ENCODE measurements at regions not wholly inside any gene's neighbourhood (a gene's known extent, or its start where the extent isn't known, plus 50 kb on each side); places are given as distances from the start of the nearest gene placed in this dataset.

DNA sequence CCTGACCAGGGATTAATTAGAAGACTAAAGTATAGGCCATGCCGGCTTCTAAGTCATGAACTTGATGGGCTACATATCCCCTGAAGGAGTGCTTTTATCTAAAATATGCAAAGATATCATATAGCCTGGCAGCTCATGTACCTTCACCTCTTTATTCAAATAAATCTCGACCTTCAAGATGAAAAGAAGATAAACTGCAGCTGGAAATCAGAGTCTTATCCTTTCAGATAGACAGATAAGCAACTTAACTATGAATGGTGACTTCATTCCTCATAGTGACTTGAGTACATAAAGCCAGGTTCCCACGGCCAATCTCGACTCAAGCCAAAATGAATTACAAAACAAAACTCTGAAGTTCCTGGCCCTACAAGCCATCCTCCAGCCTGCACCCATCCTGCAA lies 165.3 kb upstream of the KLHL29 start:
- no peak overlapping the region for H3K4me3 ChIP-seq (ENCODE audit: low read length)
- TF ChIP-seq, protein P1, sequence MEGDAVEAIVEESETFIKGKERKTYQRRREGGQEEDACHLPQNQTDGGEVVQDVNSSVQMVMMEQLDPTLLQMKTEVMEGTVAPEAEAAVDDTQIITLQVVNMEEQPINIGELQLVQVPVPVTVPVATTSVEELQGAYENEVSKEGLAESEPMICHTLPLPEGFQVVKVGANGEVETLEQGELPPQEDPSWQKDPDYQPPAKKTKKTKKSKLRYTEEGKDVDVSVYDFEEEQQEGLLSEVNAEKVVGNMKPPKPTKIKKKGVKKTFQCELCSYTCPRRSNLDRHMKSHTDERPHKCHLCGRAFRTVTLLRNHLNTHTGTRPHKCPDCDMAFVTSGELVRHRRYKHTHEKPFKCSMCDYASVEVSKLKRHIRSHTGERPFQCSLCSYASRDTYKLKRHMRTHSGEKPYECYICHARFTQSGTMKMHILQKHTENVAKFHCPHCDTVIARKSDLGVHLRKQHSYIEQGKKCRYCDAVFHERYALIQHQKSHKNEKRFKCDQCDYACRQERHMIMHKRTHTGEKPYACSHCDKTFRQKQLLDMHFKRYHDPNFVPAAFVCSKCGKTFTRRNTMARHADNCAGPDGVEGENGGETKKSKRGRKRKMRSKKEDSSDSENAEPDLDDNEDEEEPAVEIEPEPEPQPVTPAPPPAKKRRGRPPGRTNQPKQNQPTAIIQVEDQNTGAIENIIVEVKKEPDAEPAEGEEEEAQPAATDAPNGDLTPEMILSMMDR (conservative IDR thresholded peaks at IDR 0.05; ENCODE audit: low read depth, low read length): no peak
- DNase-seq (ENCODE audit: low read depth): no peak

DNA sequence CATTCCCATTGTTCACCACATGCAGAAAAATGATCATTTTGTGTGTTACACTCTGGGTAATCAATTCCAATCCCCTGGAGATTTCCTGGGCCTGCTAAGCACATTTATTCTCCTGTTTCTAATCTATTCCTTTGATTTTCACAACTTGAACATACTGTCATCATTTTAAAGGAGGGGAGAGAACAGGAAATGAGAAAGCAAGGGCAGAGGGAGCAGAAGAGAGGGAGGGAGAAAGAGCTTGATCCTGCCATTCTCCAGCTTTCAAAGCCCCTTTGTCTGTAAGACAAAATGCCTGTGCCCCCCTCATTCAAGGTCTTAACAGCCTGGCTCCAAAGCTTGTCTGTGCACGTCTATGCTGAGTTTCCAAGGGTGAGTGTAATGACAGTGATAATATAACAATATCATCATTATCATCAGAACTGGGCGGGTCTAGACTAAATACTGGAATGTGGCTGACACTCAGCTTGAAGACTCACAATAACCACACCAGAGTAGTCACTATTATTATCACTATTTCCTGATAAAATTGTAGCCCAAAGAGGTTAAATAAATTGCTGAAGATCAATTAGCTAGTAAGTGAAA lies 164.4 kb upstream of the KLHL29 start:
- DNase-seq (ENCODE audit: low read depth): no peak
- no peak overlapping the region for H3K4me3 ChIP-seq (ENCODE audit: low read length)
- TF ChIP-seq, protein P1 (conservative IDR thresholded peaks at IDR 0.05; ENCODE audit: low read depth, low read length): no peak

DNA sequence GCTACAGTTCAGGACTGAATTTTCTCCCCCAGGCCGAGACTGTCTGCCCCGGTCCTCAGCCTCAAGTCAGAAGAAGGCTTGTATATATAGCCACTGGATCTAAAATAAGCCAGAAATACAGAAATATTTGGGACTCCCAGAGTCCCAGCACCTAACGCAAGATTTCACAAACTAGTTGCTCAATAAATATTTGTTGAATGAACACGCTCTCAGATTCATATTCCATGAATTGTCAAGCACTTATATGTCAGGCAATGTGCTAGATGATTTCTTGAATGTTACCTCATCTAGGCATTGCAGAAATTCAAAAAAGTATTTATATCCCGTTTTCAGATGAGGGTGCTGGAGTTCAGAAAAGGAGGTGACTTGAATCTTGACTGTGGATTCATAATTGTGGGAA lies 163.7 kb upstream of the KLHL29 start:
- no peak overlapping the region for H3K4me3 ChIP-seq (ENCODE audit: low read length)
- TF ChIP-seq, protein P1 (conservative IDR thresholded peaks at IDR 0.05; ENCODE audit: low read depth, low read length): no peak
- DNase-seq (ENCODE audit: low read depth): no peak

DNA sequence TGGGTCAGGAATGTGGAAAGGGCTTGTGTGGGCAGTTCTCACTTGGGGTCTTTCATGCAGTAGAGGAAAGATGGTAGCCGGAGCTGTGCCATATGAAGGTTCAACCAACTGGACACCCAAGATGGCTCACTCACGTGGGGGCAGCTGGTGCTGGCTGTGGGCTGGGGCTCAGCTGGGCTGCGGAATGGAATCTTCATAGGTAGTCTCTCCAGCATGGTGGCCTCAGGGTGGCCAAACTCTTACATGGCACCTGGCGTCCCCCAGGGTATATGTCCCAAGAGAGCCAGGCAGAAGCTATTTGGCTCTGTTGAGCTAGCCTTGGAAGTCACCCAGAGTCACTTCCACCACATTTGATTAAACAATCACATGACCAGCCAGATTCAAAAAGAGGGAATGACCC lies 163.1 kb upstream of the KLHL29 start:
- no peak for DNase-seq (ENCODE audit: low read depth)
- TF ChIP-seq, protein P1 (conservative IDR thresholded peaks at IDR 0.05; ENCODE audit: low read depth, low read length): no peak
- no peak overlapping the region for H3K4me3 ChIP-seq (ENCODE audit: low read length)

DNA sequence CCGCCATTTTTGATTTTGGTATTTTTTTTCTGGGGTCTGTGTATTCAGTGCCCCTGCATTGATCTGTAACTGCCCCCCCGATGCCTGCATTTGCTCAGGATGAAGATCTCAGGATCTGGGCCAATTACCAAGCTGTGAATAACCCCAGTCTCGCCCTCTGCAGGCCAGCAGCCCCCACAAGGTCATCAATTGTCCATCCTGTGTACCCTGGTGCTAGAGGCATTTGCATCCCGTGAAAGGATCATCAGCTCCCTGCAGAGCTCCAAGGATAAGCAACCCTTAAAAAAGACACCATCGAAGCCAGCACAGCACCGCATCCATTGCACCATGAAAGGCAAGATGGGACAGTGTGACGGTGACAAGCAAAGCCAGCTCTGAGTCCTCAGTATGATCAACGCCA lies 154.1 kb upstream of the KLHL29 start:
- TF ChIP-seq, protein P1 (conservative IDR thresholded peaks at IDR 0.05; ENCODE audit: low read depth, low read length): no peak
- no peak for DNase-seq (ENCODE audit: low read depth)
- H3K4me3 ChIP-seq (ENCODE audit: low read length): no peak overlapping the region

DNA sequence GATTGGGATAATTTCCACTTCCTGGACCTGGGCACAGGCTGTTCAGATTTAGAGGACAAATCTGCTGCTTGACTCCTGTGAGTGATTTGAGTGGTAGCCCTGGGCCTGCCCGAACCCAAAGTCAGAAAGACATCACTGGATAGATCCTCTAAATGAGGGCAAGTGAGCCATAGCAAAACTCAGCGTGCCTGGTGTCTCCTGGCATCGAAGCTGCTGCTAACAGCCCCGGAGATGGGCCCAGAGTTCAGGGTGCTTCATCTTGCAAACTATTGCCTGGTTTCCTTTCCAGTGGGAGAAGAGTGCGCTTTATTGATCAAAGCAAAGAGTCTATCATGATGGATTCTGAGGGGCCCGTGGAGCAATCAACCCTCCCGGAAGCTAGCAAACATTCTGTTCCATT lies 153.1 kb upstream of the KLHL29 start:
- no peak overlapping the region for H3K4me3 ChIP-seq (ENCODE audit: low read length)
- DNase-seq (ENCODE audit: low read depth): no peak
- TF ChIP-seq, protein P1 (conservative IDR thresholded peaks at IDR 0.05; ENCODE audit: low read depth, low read length): no peak

DNA sequence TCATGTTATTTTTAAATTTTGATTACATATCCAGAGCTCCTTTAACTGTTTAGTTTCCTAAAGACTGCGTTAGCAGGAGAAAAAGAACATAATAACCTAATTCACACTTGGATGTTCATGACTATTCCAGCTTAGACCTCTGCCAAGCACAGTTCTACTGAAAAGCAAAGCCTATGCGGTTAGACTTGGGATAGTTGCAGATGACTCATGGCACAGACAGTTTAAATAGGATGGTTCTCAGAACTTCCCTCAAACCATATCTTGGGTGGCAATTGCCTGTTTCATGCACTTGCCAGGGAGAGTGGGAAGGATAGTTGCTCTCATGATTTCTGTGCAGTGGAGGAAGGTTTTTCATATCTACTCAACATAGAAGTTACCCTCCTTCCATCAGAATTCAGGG lies 149.7 kb upstream of the KLHL29 start:
- DNase-seq (ENCODE audit: low read depth): no peak
- TF ChIP-seq, protein P1 (conservative IDR thresholded peaks at IDR 0.05; ENCODE audit: low read depth, low read length): no peak
- no peak overlapping the region for H3K4me3 ChIP-seq (ENCODE audit: low read length)

Measured in retinal pigment epithelial cell (primary cell).